ENCODE measurements at regions not wholly inside any gene's neighbourhood (a gene's known extent, or its start where the extent isn't known, plus 50 kb on each side); places are given as distances from the start of the nearest gene placed in this dataset.

- TF ChIP-seq RREB1 (CRISPR knock-in tag; IDR thresholded peaks at IDR 0.05), result no peak
- TF ChIP-seq ZBTB49 (CRISPR knock-in tag; IDR thresholded peaks at IDR 0.05; ENCODE audit: borderline replicate concordance), result no peak
- TF ChIP-seq ZNF384 (IDR thresholded peaks at IDR 0.05; ENCODE audit: low read depth, low read length), result no peak
- TF ChIP-seq ZNF696 (CRISPR knock-in tag; conservative IDR thresholded peaks at IDR 0.05), result no peak
- no peak for TF ChIP-seq KLF6 (CRISPR knock-in tag; IDR thresholded peaks at IDR 0.05; ENCODE audit: borderline replicate concordance)
- TF ChIP-seq CHD4 (IDR thresholded peaks at IDR 0.05; ENCODE audit: insufficient read depth, insufficient replicate concordance, low read depth, low read length, poor library complexity, severe bottlenecking), result no peak
- no peak for TF ChIP-seq RHOXF2B (CRISPR knock-in tag; conservative IDR thresholded peaks at IDR 0.05)
- TF ChIP-seq SOX6 (IDR thresholded peaks at IDR 0.05), result 0 out of 2 replicates have a peak, but pooled peaks have one; percentile 25
- no peak for TF ChIP-seq POLR3A (IDR thresholded peaks at IDR 0.05; ENCODE audit: borderline replicate concordance, extremely low read depth, insufficient read depth, insufficient read length)
- TF ChIP-seq EZH2 (IDR thresholded peaks at IDR 0.05; ENCODE audit: borderline replicate concordance, low read depth, low read length), result no peak
- no peak for TF ChIP-seq TRIM25 (IDR thresholded peaks at IDR 0.05; ENCODE audit: borderline replicate concordance)
- no peak for TF ChIP-seq PATZ1 (CRISPR knock-in tag; IDR thresholded peaks at IDR 0.05; ENCODE audit: borderline replicate concordance)
- TF ChIP-seq KHSRP (IDR thresholded peaks at IDR 0.05), result no peak
- TF ChIP-seq BCOR (IDR thresholded peaks at IDR 0.05), result no peak
- no peak for TF ChIP-seq HNRNPLL (IDR thresholded peaks at IDR 0.05; ENCODE audit: low read depth, low read length, poor library complexity, severe bottlenecking)
- no peak for TF ChIP-seq SMAD2 (IDR thresholded peaks at IDR 0.05; ENCODE audit: low read depth, low read length)
- TF ChIP-seq MTA1 (IDR thresholded peaks at IDR 0.05; ENCODE audit: borderline replicate concordance), result no peak
Measured at GRCh38 chr6:3939964-3940363, 90.8 kb downstream of the FAM50B start (continued).
